ENCODE measurements at regions not wholly inside any gene's neighbourhood (a gene's known extent, or its start where the extent isn't known, plus 50 kb on each side); places are given as distances from the start of the nearest gene placed in this dataset.

- TF ChIP-seq EZH2 (IDR thresholded peaks at IDR 0.05; ENCODE audit: borderline replicate concordance, low read length), result no peak
- TF ChIP-seq, protein P1, sequence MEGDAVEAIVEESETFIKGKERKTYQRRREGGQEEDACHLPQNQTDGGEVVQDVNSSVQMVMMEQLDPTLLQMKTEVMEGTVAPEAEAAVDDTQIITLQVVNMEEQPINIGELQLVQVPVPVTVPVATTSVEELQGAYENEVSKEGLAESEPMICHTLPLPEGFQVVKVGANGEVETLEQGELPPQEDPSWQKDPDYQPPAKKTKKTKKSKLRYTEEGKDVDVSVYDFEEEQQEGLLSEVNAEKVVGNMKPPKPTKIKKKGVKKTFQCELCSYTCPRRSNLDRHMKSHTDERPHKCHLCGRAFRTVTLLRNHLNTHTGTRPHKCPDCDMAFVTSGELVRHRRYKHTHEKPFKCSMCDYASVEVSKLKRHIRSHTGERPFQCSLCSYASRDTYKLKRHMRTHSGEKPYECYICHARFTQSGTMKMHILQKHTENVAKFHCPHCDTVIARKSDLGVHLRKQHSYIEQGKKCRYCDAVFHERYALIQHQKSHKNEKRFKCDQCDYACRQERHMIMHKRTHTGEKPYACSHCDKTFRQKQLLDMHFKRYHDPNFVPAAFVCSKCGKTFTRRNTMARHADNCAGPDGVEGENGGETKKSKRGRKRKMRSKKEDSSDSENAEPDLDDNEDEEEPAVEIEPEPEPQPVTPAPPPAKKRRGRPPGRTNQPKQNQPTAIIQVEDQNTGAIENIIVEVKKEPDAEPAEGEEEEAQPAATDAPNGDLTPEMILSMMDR (IDR thresholded peaks at IDR 0.05; ENCODE audit: low read length), result no peak
Observed at GRCh38 chr11:80773919-80774318, 1333.1 kb upstream of the TENM4 start.

Data from OCI-LY1 (cell line).